IMR-90 (cell line): ENCODE measurements at regions not wholly inside any gene's neighbourhood (a gene's known extent, or its start where the extent isn't known, plus 50 kb on each side); places are given as distances from the start of the nearest gene placed in this dataset.
"Not testable (repeated sequence)": the region's sequence is repeated elsewhere in the genome, so short reads cannot be mapped to it uniquely, and the experiment has no call there.

Experiments
- MAFK ChIP-seq: IDR thresholded peaks from 2 replicates; pipeline ENCODE4 v1.6.1; 2012; ENCODE audit warnings: low read depth, low read length, improper control_type of control experiment
- MXI1 ChIP-seq: IDR thresholded peaks from 2 replicates; pipeline ENCODE4 v1.6.1; 2012; ENCODE audit warnings: low read depth, mild to moderate bottlenecking, low read length, moderate library complexity, borderline replicate concordance
- POLR2A ChIP-seq: IDR thresholded peaks from 2 replicates; pipeline ENCODE4 v1.6.1; 2012; ENCODE audit warnings: mild to moderate bottlenecking, low read depth, low read length
- RAD21 ChIP-seq: IDR thresholded peaks from 2 replicates; pipeline ENCODE4 v1.6.1; 2012; ENCODE audit warnings: low read length, improper control_type of control experiment
- RCOR1 ChIP-seq: IDR thresholded peaks from 2 replicates; pipeline ENCODE4 v1.6.1; 2012; ENCODE audit warnings: mild to moderate bottlenecking, low read length, improper control_type of control experiment; ENCODE audit not compliant: insufficient replicate concordance
- RFX5 ChIP-seq: IDR thresholded peaks from 2 replicates; pipeline ENCODE4 v1.8.0; 2012; ENCODE audit warnings: low read depth, mild to moderate bottlenecking, low read length, moderate library complexity
- TF ChIP-seq, protein P1 (sequence below): fragments of 150-350 bp; IDR thresholded peaks from 2 replicates; pipeline ENCODE4 v1.6.1; 2017; ENCODE audit warnings: mild to moderate bottlenecking, antibody characterized with exemption, low read length, low read depth
- TF ChIP-seq, protein P2 (sequence below): conservative IDR thresholded peaks from 2 replicates; pipeline ENCODE4 v1.5.1; 2012; ENCODE audit warnings: mild to moderate bottlenecking, low read depth, low read length, improper control_type of control experiment
- TF ChIP-seq, protein P3 (sequence below): fragments of 150-350 bp; IDR thresholded peaks from 2 replicates; pipeline ENCODE4 v1.6.1; 2016; ENCODE audit warnings: low read depth, mild to moderate bottlenecking, low read length, moderate library complexity, borderline replicate concordance

GRCh38 chr4:49218094-49218493 is 232.0 kb downstream of the CWH43 start:
- TF ChIP-seq, protein P1, sequence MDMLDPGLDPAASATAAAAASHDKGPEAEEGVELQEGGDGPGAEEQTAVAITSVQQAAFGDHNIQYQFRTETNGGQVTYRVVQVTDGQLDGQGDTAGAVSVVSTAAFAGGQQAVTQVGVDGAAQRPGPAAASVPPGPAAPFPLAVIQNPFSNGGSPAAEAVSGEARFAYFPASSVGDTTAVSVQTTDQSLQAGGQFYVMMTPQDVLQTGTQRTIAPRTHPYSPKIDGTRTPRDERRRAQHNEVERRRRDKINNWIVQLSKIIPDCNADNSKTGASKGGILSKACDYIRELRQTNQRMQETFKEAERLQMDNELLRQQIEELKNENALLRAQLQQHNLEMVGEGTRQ = not testable (repeated sequence)
- TF ChIP-seq, protein P2, sequence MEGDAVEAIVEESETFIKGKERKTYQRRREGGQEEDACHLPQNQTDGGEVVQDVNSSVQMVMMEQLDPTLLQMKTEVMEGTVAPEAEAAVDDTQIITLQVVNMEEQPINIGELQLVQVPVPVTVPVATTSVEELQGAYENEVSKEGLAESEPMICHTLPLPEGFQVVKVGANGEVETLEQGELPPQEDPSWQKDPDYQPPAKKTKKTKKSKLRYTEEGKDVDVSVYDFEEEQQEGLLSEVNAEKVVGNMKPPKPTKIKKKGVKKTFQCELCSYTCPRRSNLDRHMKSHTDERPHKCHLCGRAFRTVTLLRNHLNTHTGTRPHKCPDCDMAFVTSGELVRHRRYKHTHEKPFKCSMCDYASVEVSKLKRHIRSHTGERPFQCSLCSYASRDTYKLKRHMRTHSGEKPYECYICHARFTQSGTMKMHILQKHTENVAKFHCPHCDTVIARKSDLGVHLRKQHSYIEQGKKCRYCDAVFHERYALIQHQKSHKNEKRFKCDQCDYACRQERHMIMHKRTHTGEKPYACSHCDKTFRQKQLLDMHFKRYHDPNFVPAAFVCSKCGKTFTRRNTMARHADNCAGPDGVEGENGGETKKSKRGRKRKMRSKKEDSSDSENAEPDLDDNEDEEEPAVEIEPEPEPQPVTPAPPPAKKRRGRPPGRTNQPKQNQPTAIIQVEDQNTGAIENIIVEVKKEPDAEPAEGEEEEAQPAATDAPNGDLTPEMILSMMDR = not testable (repeated sequence)
- TF ChIP-seq RFX5, RAD21, POLR2A, MXI1, MAFK, RCOR1: not testable (repeated sequence)
- TF ChIP-seq, protein P3, sequence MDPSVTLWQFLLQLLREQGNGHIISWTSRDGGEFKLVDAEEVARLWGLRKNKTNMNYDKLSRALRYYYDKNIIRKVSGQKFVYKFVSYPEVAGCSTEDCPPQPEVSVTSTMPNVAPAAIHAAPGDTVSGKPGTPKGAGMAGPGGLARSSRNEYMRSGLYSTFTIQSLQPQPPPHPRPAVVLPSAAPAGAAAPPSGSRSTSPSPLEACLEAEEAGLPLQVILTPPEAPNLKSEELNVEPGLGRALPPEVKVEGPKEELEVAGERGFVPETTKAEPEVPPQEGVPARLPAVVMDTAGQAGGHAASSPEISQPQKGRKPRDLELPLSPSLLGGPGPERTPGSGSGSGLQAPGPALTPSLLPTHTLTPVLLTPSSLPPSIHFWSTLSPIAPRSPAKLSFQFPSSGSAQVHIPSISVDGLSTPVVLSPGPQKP = not testable (repeated sequence)
